Osteocyte (in vitro differentiated cells): ENCODE measurements at regions not wholly inside any gene's neighbourhood (a gene's known extent, or its start where the extent isn't known, plus 50 kb on each side); places are given as distances from the start of the nearest gene placed in this dataset.

Experiments used
- DNase-seq: peaks from one replicate; pipeline ENCODE4 v3.0.0; 2021; ENCODE audit warnings: mixed read lengths; ENCODE audit not compliant: unreplicated experiment; ENCODE audit errors: extremely low spot score
- H3K27ac Mint-ChIP-seq: one replicate; pipeline ENCODE4 v1.8.0; 2021; ENCODE audit warnings: mild to moderate bottlenecking, mixed read lengths; ENCODE audit not compliant: unreplicated experiment
- H3K27me3 Mint-ChIP-seq: one replicate; pipeline ENCODE4 v1.8.0; 2021; ENCODE audit warnings: mixed read lengths; ENCODE audit not compliant: unreplicated experiment
- H3K36me3 Mint-ChIP-seq: one replicate; pipeline ENCODE4 v1.8.0; 2021; ENCODE audit warnings: mixed read lengths; ENCODE audit not compliant: unreplicated experiment
- H3K4me1 Mint-ChIP-seq: one replicate; pipeline ENCODE4 v1.8.0; 2021; ENCODE audit warnings: mixed read lengths; ENCODE audit not compliant: unreplicated experiment
- H3K4me3 Mint-ChIP-seq: one replicate; pipeline ENCODE4 v1.8.0; 2021; ENCODE audit warnings: mild to moderate bottlenecking, moderate library complexity, mixed read lengths; ENCODE audit not compliant: unreplicated experiment
- H3K9me3 Mint-ChIP-seq: one replicate; pipeline ENCODE4 v1.8.0; 2021; ENCODE audit warnings: mixed read lengths; ENCODE audit not compliant: unreplicated experiment
- TF ChIP-seq, protein P1 (sequence below): fragments of 200-600 bp; sonication (generic); IDR thresholded peaks from 2 replicates; pipeline ENCODE4 v1.5.0; 2021; ENCODE audit warnings: antibody characterized with exemption, mild to moderate bottlenecking, moderate library complexity

DNA sequence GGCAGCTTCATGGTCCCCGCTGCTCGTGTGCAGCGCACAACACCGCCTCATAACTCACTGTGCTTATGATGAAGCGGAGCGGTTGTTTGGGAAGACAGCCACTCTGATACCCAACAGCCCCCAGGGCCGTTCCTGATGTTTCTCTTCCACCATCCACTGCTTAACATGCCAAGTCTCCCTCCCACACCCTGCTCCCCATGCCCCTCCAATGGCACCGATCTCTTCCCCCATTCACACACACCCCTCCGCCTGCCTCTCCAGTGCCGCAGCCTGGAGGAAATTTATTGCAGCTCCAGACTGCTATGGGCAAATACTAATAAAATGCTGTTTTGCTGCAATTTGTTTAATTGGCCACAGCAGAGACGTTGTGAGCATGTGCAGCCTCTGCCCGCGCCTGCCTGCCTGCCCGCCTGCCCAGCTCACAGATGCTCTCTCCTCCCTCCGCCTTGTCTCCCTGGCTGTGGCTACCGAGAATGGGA lies 80.3 kb upstream of the LHX1 start:
- Mint-ChIP-seq H3K36me3 (no peaks in the 10 kb centered on the region), H3K27me3 (no peaks in the 10 kb centered on the region), H3K4me3 (no peak overlapping the region), H3K27ac (no peak overlapping the region), H3K9me3 (no peaks in the 10 kb centered on the region), H3K4me1 (peaks cover 4% of the 10 kb centered on the region)
- TF ChIP-seq, protein P1, sequence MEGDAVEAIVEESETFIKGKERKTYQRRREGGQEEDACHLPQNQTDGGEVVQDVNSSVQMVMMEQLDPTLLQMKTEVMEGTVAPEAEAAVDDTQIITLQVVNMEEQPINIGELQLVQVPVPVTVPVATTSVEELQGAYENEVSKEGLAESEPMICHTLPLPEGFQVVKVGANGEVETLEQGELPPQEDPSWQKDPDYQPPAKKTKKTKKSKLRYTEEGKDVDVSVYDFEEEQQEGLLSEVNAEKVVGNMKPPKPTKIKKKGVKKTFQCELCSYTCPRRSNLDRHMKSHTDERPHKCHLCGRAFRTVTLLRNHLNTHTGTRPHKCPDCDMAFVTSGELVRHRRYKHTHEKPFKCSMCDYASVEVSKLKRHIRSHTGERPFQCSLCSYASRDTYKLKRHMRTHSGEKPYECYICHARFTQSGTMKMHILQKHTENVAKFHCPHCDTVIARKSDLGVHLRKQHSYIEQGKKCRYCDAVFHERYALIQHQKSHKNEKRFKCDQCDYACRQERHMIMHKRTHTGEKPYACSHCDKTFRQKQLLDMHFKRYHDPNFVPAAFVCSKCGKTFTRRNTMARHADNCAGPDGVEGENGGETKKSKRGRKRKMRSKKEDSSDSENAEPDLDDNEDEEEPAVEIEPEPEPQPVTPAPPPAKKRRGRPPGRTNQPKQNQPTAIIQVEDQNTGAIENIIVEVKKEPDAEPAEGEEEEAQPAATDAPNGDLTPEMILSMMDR = no peak
- DNase-seq = no peak

DNA sequence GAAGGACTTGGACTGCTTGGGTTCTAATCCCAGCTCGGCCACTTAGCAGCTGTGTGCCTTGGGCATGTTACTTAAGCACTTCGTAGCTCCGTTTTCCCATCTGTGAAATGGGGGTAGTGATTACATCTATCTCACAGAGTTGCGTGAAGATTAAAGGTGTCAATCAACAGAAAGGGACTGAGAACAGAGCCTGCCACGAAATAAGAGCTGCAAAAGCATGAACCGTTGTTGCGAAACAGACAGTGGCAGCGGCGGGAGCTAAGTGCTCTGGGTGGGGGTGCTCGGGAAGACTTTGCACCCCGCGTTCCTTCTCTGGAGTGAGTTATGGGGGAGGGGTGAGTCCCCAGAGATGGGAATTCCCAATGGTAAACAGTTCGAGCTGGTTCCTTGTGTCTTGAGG lies 79.6 kb upstream of the LHX1 start:
- TF ChIP-seq, protein P1 = no peak
- H3K27me3 Mint-ChIP-seq = no peaks in the 10 kb centered on the region
- no peak overlapping the region for H3K27ac Mint-ChIP-seq
- H3K4me1 Mint-ChIP-seq = peaks cover 4% of the 10 kb centered on the region
- H3K36me3 Mint-ChIP-seq = no peaks in the 10 kb centered on the region
- no peak overlapping the region for H3K4me3 Mint-ChIP-seq
- DNase-seq = no peak
- H3K9me3 Mint-ChIP-seq = no peaks in the 10 kb centered on the region

- H3K27ac Mint-ChIP-seq = no peak overlapping the region
- H3K4me1 Mint-ChIP-seq = peaks cover 4% of the 10 kb centered on the region
- no peaks in the 10 kb centered on the region for H3K9me3 Mint-ChIP-seq
- no peaks in the 10 kb centered on the region for H3K27me3 Mint-ChIP-seq
- no peak overlapping the region for H3K4me3 Mint-ChIP-seq
- no peak for DNase-seq
- TF ChIP-seq, protein P1 = no peak
- H3K36me3 Mint-ChIP-seq = no peaks in the 10 kb centered on the region
Observed at GRCh38 chr17:36858119-36859002, 78.9 kb upstream of the LHX1 start.

DNA sequence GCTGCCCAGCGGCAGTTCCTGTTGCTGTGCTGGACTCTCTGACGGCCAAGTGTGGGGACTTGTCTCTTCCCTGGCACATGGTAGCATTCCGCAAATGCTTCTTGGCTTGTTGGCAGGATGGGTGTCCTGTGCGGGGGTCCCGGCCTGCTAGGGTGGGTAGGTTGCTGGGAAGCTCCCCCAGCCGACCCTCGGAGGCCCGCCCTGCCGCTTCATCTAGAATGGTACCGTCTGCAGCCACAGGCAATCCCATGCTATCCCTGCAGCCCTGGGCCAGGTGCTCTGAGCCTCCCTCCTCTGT lies 78.3 kb upstream of the LHX1 start:
- Mint-ChIP-seq H3K4me3 (no peak overlapping the region), H3K4me1 (peaks cover 4% of the 10 kb centered on the region), H3K9me3 (no peaks in the 10 kb centered on the region), H3K27ac (no peak overlapping the region), H3K27me3 (no peaks in the 10 kb centered on the region), H3K36me3 (no peaks in the 10 kb centered on the region)
- no peak for DNase-seq
- TF ChIP-seq, protein P1 = no peak

DNA sequence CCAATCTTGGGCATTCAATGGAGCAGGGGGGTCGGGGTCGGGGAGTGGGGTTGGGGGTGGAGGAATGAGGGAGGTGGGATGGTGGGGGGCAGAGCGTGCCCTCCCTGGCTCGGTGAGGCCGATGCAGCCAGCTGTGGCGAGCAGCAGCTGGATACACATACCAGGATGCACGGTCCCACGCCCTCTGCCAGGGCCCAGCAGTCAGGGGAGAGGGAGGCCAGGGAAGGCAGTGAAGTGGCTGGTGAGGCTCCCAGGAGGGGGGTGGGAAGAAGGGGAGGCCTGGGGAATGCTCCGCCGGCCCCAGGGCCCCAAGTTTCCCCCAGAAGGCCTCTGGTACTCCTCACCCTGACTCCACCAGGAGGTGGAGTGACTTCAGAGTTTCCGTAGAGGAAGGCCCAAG lies 77.6 kb upstream of the LHX1 start:
- H3K36me3 Mint-ChIP-seq = no peaks in the 10 kb centered on the region
- H3K4me1 Mint-ChIP-seq = peaks cover 4% of the 10 kb centered on the region
- TF ChIP-seq, protein P1 = no peak
- H3K27ac Mint-ChIP-seq = no peak overlapping the region
- no peak overlapping the region for H3K4me3 Mint-ChIP-seq
- H3K9me3 Mint-ChIP-seq = no peaks in the 10 kb centered on the region
- peaks cover under 1% of the 10 kb centered on the region for H3K27me3 Mint-ChIP-seq
- DNase-seq = no peak
